ENCODE measurements at regions not wholly inside any gene's neighbourhood (a gene's known extent, or its start where the extent isn't known, plus 50 kb on each side); places are given as distances from the start of the nearest gene placed in this dataset.
"Not testable (repeated sequence)": the region's sequence is repeated elsewhere in the genome, so short reads cannot be mapped to it uniquely, and the experiment has no call there.

DNA sequence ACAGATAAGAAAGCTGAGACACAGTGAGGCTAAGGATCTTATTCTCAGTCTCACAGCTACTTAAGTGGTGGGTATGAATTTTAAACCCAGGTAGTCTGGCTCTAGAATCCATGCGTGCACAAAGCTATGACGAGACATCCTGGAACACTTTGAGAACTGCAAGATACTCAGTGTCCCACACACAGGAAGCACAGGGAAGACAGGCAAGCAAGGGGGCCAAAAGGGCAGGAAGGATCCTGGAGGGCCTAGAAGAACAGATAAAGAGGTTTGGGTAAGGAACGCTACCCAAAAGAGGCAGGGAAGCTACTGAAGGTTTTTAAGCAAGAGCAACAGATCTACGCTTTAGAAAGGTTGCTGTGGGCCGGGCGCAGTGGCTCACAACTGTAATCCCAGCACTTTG lies 99.1 kb upstream of the HES1 start:
- no peaks in the 10 kb centered on the region for H3K36me3 Mint-ChIP-seq

DNA sequence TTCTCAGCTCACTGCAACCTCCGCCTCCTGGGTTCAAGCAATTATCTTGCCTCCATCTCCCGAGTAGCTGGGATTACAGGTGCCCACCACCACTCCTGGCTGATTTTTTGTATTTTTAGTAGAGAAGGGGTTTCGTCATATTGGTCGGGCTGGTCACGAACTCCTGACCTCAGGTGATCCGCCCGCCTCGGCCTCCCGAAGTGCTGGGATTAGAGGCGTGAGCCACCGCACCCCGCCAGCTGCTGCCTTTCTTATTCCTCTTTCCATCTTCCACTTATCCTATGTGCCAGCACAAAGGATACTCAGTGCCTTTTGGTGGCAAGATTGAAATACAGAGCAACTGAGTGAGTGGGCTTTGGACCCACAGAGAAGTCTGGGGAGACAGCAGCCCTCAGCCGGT lies 97.6 kb upstream of the HES1 start:
- POLR2A ChIA-PET, H3K36me3 Mint-ChIP-seq, H3K9me3 Mint-ChIP-seq, H3K27ac Mint-ChIP-seq, ATAC-seq, DNase-seq, H3K27me3 Mint-ChIP-seq, H3K4me3 Mint-ChIP-seq, H3K4me1 Mint-ChIP-seq: not testable (repeated sequence)

More for the DNA sequence above, 99.1 kb upstream of the HES1 start:
- POLR2A ChIA-PET = no interaction called here
- ATAC-seq = no peak
- H3K4me1 Mint-ChIP-seq = peaks cover 0 to 12% (median under 1%) of the 10 kb centered on the region in 4 donors
- H3K27ac Mint-ChIP-seq = no peak overlapping the region
- peaks cover 0 to 8% (median 0%) of the 10 kb centered on the region in 5 donors for H3K27me3 Mint-ChIP-seq
- no peak overlapping the region for H3K4me3 Mint-ChIP-seq
- no peak for DNase-seq
- no peaks in the 10 kb centered on the region for H3K9me3 Mint-ChIP-seq

DNA sequence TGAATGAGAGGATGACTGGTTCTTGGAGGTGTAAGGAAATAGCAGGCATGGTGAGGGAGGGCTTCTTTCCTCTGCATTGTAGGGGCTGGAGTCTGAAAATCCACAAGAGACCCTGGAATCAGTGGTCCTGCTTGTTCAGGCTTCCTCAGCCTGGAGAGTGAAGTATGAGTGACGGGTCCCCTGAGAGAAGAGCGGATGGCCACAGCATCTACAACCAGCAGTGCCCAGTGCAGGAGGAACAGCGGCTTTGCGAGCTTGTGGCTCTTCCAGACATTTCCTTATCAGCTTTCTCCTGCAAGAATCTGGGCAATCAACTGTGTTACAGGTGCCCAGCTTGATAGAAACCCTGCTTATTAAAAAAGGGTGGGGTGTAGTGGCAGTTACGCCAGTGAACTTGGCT lies 97.0 kb upstream of the HES1 start:
- DNase-seq (no peak), ATAC-seq (no peak)
- Mint-ChIP-seq H3K4me1 (peaks cover 0 to 1% (median 0%) of the 10 kb centered on the region in 4 donors), H3K36me3 (no peaks in the 10 kb centered on the region), H3K4me3 (no peak overlapping the region), H3K27me3 (peaks cover 0 to 8% (median 0%) of the 10 kb centered on the region in 5 donors), H3K27ac (no peak overlapping the region), H3K9me3 (no peaks in the 10 kb centered on the region)
- POLR2A ChIA-PET = no interaction called here

GRCh38 chr3:194040516-194041273 lies 95.3 kb upstream of the HES1 start:
- POLR2A ChIA-PET = no interaction called here
- no peaks in the 10 kb centered on the region for H3K36me3 Mint-ChIP-seq
- no peaks in the 10 kb centered on the region for H3K9me3 Mint-ChIP-seq
- H3K27me3 Mint-ChIP-seq = peaks cover 0 to 8% (median 1%) of the 10 kb centered on the region in 5 donors
- H3K27ac Mint-ChIP-seq = no peak overlapping the region
- no peak for DNase-seq
- H3K4me1 Mint-ChIP-seq = no peaks in the 10 kb centered on the region
- H3K4me3 Mint-ChIP-seq = no peak overlapping the region
- ATAC-seq = no peak

- POLR2A ChIA-PET = no interaction called here
- no peaks in the 10 kb centered on the region for H3K36me3 Mint-ChIP-seq
- no peak overlapping the region for H3K4me3 Mint-ChIP-seq
- no peak for DNase-seq
- H3K27ac Mint-ChIP-seq = no peak overlapping the region
- H3K27me3 Mint-ChIP-seq = peaks cover 0 to 8% (median 1%) of the 10 kb centered on the region in 5 donors
- H3K9me3 Mint-ChIP-seq = no peaks in the 10 kb centered on the region
- no peak for ATAC-seq
- peaks cover 0 to 11% (median 0%) of the 10 kb centered on the region in 4 donors for H3K4me1 Mint-ChIP-seq
Observed at GRCh38 chr3:194042927-194043326, 93.0 kb upstream of the HES1 start.

GRCh38 chr3:194043516-194043915 lies 92.4 kb upstream of the HES1 start:
- POLR2A ChIA-PET = no interaction called here
- Mint-ChIP-seq H3K4me3 (no peak overlapping the region), H3K36me3 (no peaks in the 10 kb centered on the region)

DNA sequence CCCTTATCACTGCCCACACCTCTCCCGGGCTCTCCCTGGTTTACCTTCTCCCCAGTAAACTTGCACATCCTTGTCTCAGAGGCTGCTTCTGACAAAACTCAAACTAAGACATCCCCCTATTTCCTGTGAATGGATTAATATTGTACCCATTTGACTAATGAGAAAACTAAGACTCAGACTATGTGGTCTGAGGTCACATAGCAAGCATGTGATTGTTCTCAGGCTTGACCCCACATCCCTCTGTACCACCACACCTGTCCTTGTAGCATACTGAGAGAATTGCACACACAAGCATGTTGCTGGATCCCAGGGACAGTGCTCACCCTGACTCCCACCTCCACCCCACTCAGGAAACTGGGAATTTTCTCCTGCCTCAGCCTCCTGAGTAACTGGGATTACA lies 90.7 kb upstream of the HES1 start:
- Mint-ChIP-seq H3K9me3 (peaks cover 0 to 5% (median 3%) of the 10 kb centered on the region in 9 donors), H3K27ac (no peak overlapping the region), H3K4me1 (peaks cover 0 to 11% (median 0%) of the 10 kb centered on the region in 4 donors), H3K36me3 (peaks cover 0 to 3% (median 3%) of the 10 kb centered on the region in 3 donors), H3K27me3 (peaks cover 0 to 8% (median 1%) of the 10 kb centered on the region in 5 donors), H3K4me3 (no peak overlapping the region)
- DNase-seq = no peak
- POLR2A ChIA-PET = no interaction called here
- no peak for ATAC-seq

More at GRCh38 chr3:194043516-194043915, 92.4 kb upstream of the HES1 start:
- no peaks in the 10 kb centered on the region for H3K9me3 Mint-ChIP-seq
- DNase-seq (no peak), ATAC-seq (no peak)
- H3K27ac Mint-ChIP-seq = no peak overlapping the region
- H3K4me1 Mint-ChIP-seq = peaks cover 0 to 11% (median 0%) of the 10 kb centered on the region in 4 donors
- H3K27me3 Mint-ChIP-seq = peaks cover 0 to 8% (median 1%) of the 10 kb centered on the region in 5 donors

GRCh38 chr3:194045919-194046318 lies 90.0 kb upstream of the HES1 start:
- no peak overlapping the region for H3K27ac Mint-ChIP-seq

DNA sequence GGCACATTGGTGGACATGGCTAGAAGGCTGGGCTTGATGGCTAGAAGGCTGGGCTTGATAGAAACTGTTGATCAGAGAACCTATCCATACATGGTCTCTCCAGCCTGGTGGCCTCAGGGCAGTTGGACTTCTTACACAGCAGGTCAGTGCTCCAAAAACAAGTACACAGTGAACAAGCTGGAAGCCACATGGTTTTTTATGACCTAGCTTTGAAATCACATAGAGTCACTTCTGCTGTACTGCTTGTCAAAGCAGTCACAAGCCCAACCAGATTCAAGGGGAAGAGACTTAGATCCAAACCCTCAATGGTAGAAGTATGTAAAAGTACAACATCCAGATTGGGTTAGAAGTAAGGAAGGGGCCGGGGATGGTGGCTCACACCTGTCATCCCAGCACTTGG lies 89.4 kb upstream of the HES1 start:
- Mint-ChIP-seq H3K4me3 (no peak overlapping the region), H3K9me3 (peaks cover 1 to 16% (median 10%) of the 10 kb centered on the region in 9 donors), H3K4me1 (peaks cover 0 to 11% (median 0%) of the 10 kb centered on the region in 4 donors), H3K36me3 (peaks cover 0 to 9% (median 9%) of the 10 kb centered on the region in 3 donors), H3K27ac (no peak overlapping the region), H3K27me3 (peaks cover 0 to 1% (median 0%) of the 10 kb centered on the region in 5 donors)
- POLR2A ChIA-PET = no interaction called here
- ATAC-seq = no peak
- DNase-seq = no peak

More at GRCh38 chr3:194045919-194046318, 90.0 kb upstream of the HES1 start:
- no peak overlapping the region for H3K4me3 Mint-ChIP-seq
- peaks cover 0 to 9% (median 9%) of the 10 kb centered on the region in 3 donors for H3K36me3 Mint-ChIP-seq
- H3K27me3 Mint-ChIP-seq = peaks cover 0 to 3% (median 1%) of the 10 kb centered on the region in 5 donors
- H3K4me1 Mint-ChIP-seq = peaks cover 0 to 11% (median 0%) of the 10 kb centered on the region in 4 donors
- DNase-seq = no peak
- H3K9me3 Mint-ChIP-seq = peaks cover 0 to 10% (median 9%) of the 10 kb centered on the region in 9 donors
- no peak for ATAC-seq
- POLR2A ChIA-PET = no interaction called here

DNA sequence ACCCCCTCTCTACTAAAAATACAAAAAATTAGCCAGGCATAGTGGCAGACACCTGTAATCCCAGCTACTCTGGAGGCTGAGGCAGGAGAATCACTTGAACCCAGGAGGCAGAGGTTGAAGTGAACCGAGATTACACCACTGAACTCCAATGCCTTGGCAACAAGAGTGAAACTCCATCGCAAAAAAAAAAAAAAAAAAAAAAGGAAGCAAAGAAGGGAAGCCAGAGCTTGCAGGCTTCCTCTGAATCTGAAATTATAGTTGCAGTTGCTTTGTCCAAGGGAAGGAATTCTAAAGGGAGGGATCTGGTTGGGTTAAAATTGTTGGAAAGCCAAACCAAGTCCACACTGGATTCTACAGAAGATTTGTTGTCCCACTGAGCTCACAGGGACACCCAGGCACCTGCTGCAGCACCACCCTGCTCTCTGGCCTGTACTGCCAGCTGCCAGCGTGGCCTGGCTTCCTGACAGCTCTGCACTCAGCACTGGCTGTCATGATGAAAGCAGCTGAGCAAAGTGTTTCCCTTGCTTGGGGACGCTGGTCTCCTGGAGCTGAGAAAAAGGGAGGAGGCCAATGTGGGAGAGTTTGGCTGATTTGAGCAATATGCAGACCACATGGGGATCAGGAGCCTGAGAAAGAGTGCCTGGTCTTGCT lies 88.8 kb upstream of the HES1 start:
- POLR2A ChIA-PET = no interaction called here

GRCh38 chr3:194049394-194049793 lies 86.6 kb upstream of the HES1 start:
- no peak overlapping the region for H3K4me3 Mint-ChIP-seq
- peaks cover 0 to 21% (median 9%) of the 10 kb centered on the region in 3 donors for H3K36me3 Mint-ChIP-seq
- H3K27me3 Mint-ChIP-seq = peaks cover 0 to 18% (median 5%) of the 10 kb centered on the region in 5 donors
- POLR2A ChIA-PET = no interaction called here
- no peak overlapping the region for H3K27ac Mint-ChIP-seq
- DNase-seq (no peak), ATAC-seq (no peak)
- peaks cover 0 to 14% (median 0%) of the 10 kb centered on the region in 4 donors for H3K4me1 Mint-ChIP-seq
- peaks cover 7 to 32% (median 14%) of the 10 kb centered on the region in 9 donors for H3K9me3 Mint-ChIP-seq

More for the DNA sequence above, 88.8 kb upstream of the HES1 start:
- Mint-ChIP-seq H3K36me3 (peaks cover 0 to 15% (median 9%) of the 10 kb centered on the region in 3 donors), H3K27me3 (peaks cover 0 to 3% (median 0%) of the 10 kb centered on the region in 5 donors), H3K9me3 (peaks cover 7 to 22% (median 14%) of the 10 kb centered on the region in 9 donors), H3K27ac (no peak overlapping the region), H3K4me1 (peaks cover 0 to 14% (median 0%) of the 10 kb centered on the region in 4 donors), H3K4me3 (no peak overlapping the region)
- DNase-seq (no peak), ATAC-seq (no peak)

GRCh38 chr3:194050782-194051320 lies 85.1 kb upstream of the HES1 start:
- peaks cover 0 to 21% (median 9%) of the 10 kb centered on the region in 3 donors for H3K36me3 Mint-ChIP-seq
- DNase-seq = no peak
- peaks cover 0 to 18% (median 6%) of the 10 kb centered on the region in 5 donors for H3K27me3 Mint-ChIP-seq
- peaks cover 7 to 32% (median 14%) of the 10 kb centered on the region in 9 donors for H3K9me3 Mint-ChIP-seq
- H3K27ac Mint-ChIP-seq = no peak overlapping the region
- peaks cover 0 to 14% (median 0%) of the 10 kb centered on the region in 4 donors for H3K4me1 Mint-ChIP-seq
- no peak for ATAC-seq
- POLR2A ChIA-PET = no interaction called here
- H3K4me3 Mint-ChIP-seq = no peak overlapping the region

Measured in naive thymus-derived CD8-positive, alpha-beta T cell (primary cell).